ENCODE measurements at regions not wholly inside any gene's neighbourhood (a gene's known extent, or its start where the extent isn't known, plus 50 kb on each side); places are given as distances from the start of the nearest gene placed in this dataset.

GRCh38 chr20:48226642-48227041, 441.4 kb upstream of the SULF2 start:
- TF ChIP-seq CTCF (conservative IDR thresholded peaks at IDR 0.05 in 1 of 2, IDR thresholded peaks at IDR 0.05 in 1 of 2; ENCODE audit: extremely low read depth in 1 of 2, insufficient read depth in 1 of 2, low read depth in 1 of 2, low read length in 2 of 2) (no peak), EZH2 (IDR thresholded peaks at IDR 0.05; ENCODE audit: borderline replicate concordance, low read length) (no peak)

All from mammary epithelial cell (primary cell).